GM23338 (cell line): ENCODE measurements at regions not wholly inside any gene's neighbourhood (a gene's known extent, or its start where the extent isn't known, plus 50 kb on each side); places are given as distances from the start of the nearest gene placed in this dataset.

Experiments used
- ATAC-seq: fragments of 200-7000 bp; cut with Tn5 transposase; 3 replicates; pipeline ENCODE4 v1.9.1; 2020
- DNase-seq: peaks from one replicate; pipeline ENCODE4 v3.0.0-alpha.2; 2015; ENCODE audit warnings: low spot score
- H2AFZ ChIP-seq: fragments of 200-600 bp; sonication (generic); 2 replicates; pipeline ENCODE4 v1.8.0; 2016; ENCODE audit warnings: antibody characterized with exemption, mild to moderate bottlenecking, moderate library complexity
- H3F3A ChIP-seq: fragments of 200-600 bp; sonication (generic); replicated peaks from 2 replicates; pipeline ENCODE4 v1.8.0; 2017; ENCODE audit warnings: antibody characterized with exemption, mixed run types, low read depth
- H3K27ac ChIP-seq: fragments of 200-600 bp; sonication (generic); 2 replicates; pipeline ENCODE4 v1.6.1; 2016; ENCODE audit warnings: low read depth
- H3K27me3 ChIP-seq: fragments of 200-600 bp; sonication (generic); 2 replicates; pipeline ENCODE4 v1.8.0; 2016; ENCODE audit warnings: mild to moderate bottlenecking, mixed run types, moderate library complexity; ENCODE audit not compliant: insufficient read depth
- H3K36me3 ChIP-seq: fragments of 200-600 bp; sonication (generic); 2 replicates; pipeline ENCODE4 v1.8.0; 2016; ENCODE audit warnings: mild to moderate bottlenecking; ENCODE audit not compliant: insufficient read depth
- H3K4me1 ChIP-seq: fragments of 200-600 bp; sonication (generic); 2 replicates; pipeline ENCODE4 v1.8.0; 2016; ENCODE audit warnings: mild to moderate bottlenecking, moderate library complexity; ENCODE audit not compliant: insufficient read depth
- H3K4me2 ChIP-seq: fragments of 200-600 bp; sonication (generic); 2 replicates; pipeline ENCODE4 v1.7.1; 2017; ENCODE audit warnings: mixed run types
- H3K4me3 ChIP-seq: fragments of 200-600 bp; sonication (generic); 2 replicates; pipeline ENCODE4 v1.6.1; 2016; ENCODE audit warnings: mixed run types
- H3K79me2 ChIP-seq: fragments of 200-600 bp; sonication (generic); replicated peaks from 2 replicates; pipeline ENCODE4 v1.8.0; 2017; ENCODE audit warnings: mild to moderate bottlenecking; ENCODE audit not compliant: insufficient read depth
- H3K9me2 ChIP-seq: fragments of 200-600 bp; sonication (generic); 2 replicates; pipeline ENCODE4 v1.8.0; 2017; ENCODE audit not compliant: insufficient read depth
- H4K20me1 ChIP-seq: fragments of 200-600 bp; sonication (generic); replicated peaks from 2 replicates; pipeline ENCODE4 v1.8.0; 2017; ENCODE audit warnings: mild to moderate bottlenecking; ENCODE audit not compliant: insufficient read depth
- H3K27ac Mint-ChIP-seq: 2 replicates; pipeline ENCODE4 v1.8.0; 2020; ENCODE audit warnings: inconsistent platforms, mild to moderate bottlenecking, moderate library complexity, mixed read lengths
- H3K27me3 Mint-ChIP-seq: 3 replicates; pipeline ENCODE4 v1.8.0; 2022; ENCODE audit warnings: low read depth, mild to moderate bottlenecking, moderate library complexity, mixed read lengths, inconsistent platforms; ENCODE audit not compliant: insufficient read depth, poor library complexity
- H3K36me3 Mint-ChIP-seq: 3 replicates; pipeline ENCODE4 v1.8.0; 2021; ENCODE audit warnings: low read depth, mild to moderate bottlenecking, inconsistent platforms, moderate library complexity, mixed read lengths
- H3K4me1 Mint-ChIP-seq: 3 replicates; pipeline ENCODE4 v1.8.0; 2020; ENCODE audit warnings: mild to moderate bottlenecking, inconsistent platforms, mixed read lengths
- H3K4me3 Mint-ChIP-seq: 3 replicates; pipeline ENCODE4 v1.8.0; 2021; ENCODE audit warnings: moderate library complexity, mild to moderate bottlenecking, inconsistent platforms, mixed read lengths
- H3K9me3 Mint-ChIP-seq: 3 replicates; pipeline ENCODE4 v1.8.0; 2020; ENCODE audit warnings: moderate library complexity, mild to moderate bottlenecking, inconsistent platforms, mixed read lengths
- CREB1 ChIP-seq: fragments of 250-450 bp; sonication (Bioruptor Pico); IDR thresholded peaks from 2 replicates; pipeline ENCODE4 v1.5.0; 2020; ENCODE audit warnings: low read depth, mild to moderate bottlenecking, moderate library complexity
- CTCF ChIP-seq, 2 experiments: fragments of 200-600 bp in 1 of 2; sonication (generic) in 1 of 2; conservative IDR thresholded peaks; 2 replicates each; pipeline versions ENCODE4 v1.5.1 to v1.6.1; 2016 to 2017; ENCODE audit warnings: antibody characterized with exemption in 2 of 2, low read depth in 2 of 2, mild to moderate bottlenecking in 2 of 2, moderate library complexity in 1 of 2
- ETS1 ChIP-seq: IDR thresholded peaks from 2 replicates; pipeline ENCODE4 v1.6.1; 2016; ENCODE audit warnings: antibody characterized with exemption
- EZH2 ChIP-seq: fragments of 200-600 bp; sonication (generic); IDR thresholded peaks from one replicate; pipeline ENCODE4 v1.8.0; 2017; ENCODE audit warnings: antibody characterized with exemption, mild to moderate bottlenecking, low read depth; ENCODE audit not compliant: unreplicated experiment
- EZH2phosphoT487 ChIP-seq: fragments of 200-600 bp; sonication (generic); IDR thresholded peaks from one replicate; pipeline ENCODE4 v1.8.1; 2018; ENCODE audit warnings: antibody characterized with exemption; ENCODE audit not compliant: unreplicated experiment
- JUNB ChIP-seq: IDR thresholded peaks from one replicate; pipeline ENCODE4 v1.6.1; 2016; ENCODE audit warnings: antibody characterized with exemption; ENCODE audit not compliant: unreplicated experiment
- NANOG ChIP-seq: IDR thresholded peaks from 2 replicates; pipeline ENCODE4 v1.6.1; 2016; ENCODE audit warnings: antibody characterized with exemption, borderline replicate concordance
- POLR2AphosphoS5 ChIP-seq: IDR thresholded peaks from 2 replicates; pipeline ENCODE4 v1.6.1; 2016; ENCODE audit warnings: antibody characterized with exemption, low read depth
- REST ChIP-seq: IDR thresholded peaks from one replicate; pipeline ENCODE4 v1.6.1; 2018; ENCODE audit warnings: antibody characterized with exemption; ENCODE audit not compliant: unreplicated experiment
- STAT1 ChIP-seq: IDR thresholded peaks from one replicate; pipeline ENCODE4 v1.6.1; 2016; ENCODE audit warnings: antibody characterized with exemption; ENCODE audit not compliant: unreplicated experiment
- ZNF114 ChIP-seq: fragments of 250-450 bp; sonication (Bioruptor Pico); IDR thresholded peaks from 2 replicates; pipeline ENCODE4 v1.5.0; 2020; ENCODE audit warnings: mild to moderate bottlenecking, moderate library complexity
- ZNF331 ChIP-seq: fragments of 250-450 bp; sonication (Bioruptor Pico); IDR thresholded peaks from 2 replicates; pipeline ENCODE4 v1.5.0; 2020; ENCODE audit warnings: low read depth, mild to moderate bottlenecking, moderate library complexity
- ZNF462 ChIP-seq: fragments of 250-450 bp; sonication (Bioruptor Pico); IDR thresholded peaks from 2 replicates; pipeline ENCODE4 v1.5.0; 2020; ENCODE audit warnings: mild to moderate bottlenecking, moderate library complexity

- H3K79me2 ChIP-seq, result no peaks in the 10 kb centered on the region
- no peaks in the 10 kb centered on the region for H3K36me3 ChIP-seq
- Mint-ChIP-seq H3K27ac (no peak overlapping the region), H3K27me3 (peaks cover 8% of the 10 kb centered on the region), H3K36me3 (no peaks in the 10 kb centered on the region), H3K9me3 (no peaks in the 10 kb centered on the region), H3K4me1 (peaks cover 11% of the 10 kb centered on the region), H3K4me3 (no peak overlapping the region)
- 0 out of 2 replicates have a peak overlapping the region, but pooled peaks have one; percentile 32 for H3K4me2 ChIP-seq
- no peak overlapping the region for H3K4me3 ChIP-seq
- no peaks in the 10 kb centered on the region for H3K9me2 ChIP-seq
- H2AFZ ChIP-seq, result peak overlapping the region; percentile 59; the same call in 1 of the 2 replicates
- ATAC-seq (peak; percentile 81), DNase-seq (peak; percentile 31)
- no peaks in the 10 kb centered on the region for H3K4me1 ChIP-seq
- H3F3A ChIP-seq, result no peaks in the 10 kb centered on the region
- no peaks in the 10 kb centered on the region for H3K27me3 ChIP-seq
- H4K20me1 ChIP-seq, result peaks cover 5% of the 10 kb centered on the region; the same call in 1 of the 2 replicates
- H3K27ac ChIP-seq, result no peak overlapping the region
- TF ChIP-seq ZNF462 (CRISPR knock-in tag) (no peak), CREB1 (no peak), JUNB (no peak), ZNF331 (CRISPR knock-in tag) (no peak), REST (no peak), EZH2phosphoT487 (no peak), ETS1 (no peak), NANOG (no peak), POLR2AphosphoS5 (no peak), STAT1 (no peak), EZH2 (no peak), CTCF (conservative IDR thresholded peaks at IDR 0.05; ENCODE audit: low read depth in 2 of 2) (no peak), ZNF114 (CRISPR knock-in tag) (no peak)
These were observed 114.0 kb downstream of the LHX2 start for GRCh38 chr9:124125651-124125977.
